ENCODE measurements at regions not wholly inside any gene's neighbourhood (a gene's known extent, or its start where the extent isn't known, plus 50 kb on each side); places are given as distances from the start of the nearest gene placed in this dataset.

GRCh38 chr14:38507299-38507698 lies 251.4 kb upstream of the CLEC14A start:
- TF ChIP-seq ZBTB8A (tag by site-specific recombination; IDR thresholded peaks at IDR 0.05) (no peak), SP2 (tag by site-specific recombination; IDR thresholded peaks at IDR 0.05) (no peak), CTCF (tag by site-specific recombination; IDR thresholded peaks at IDR 0.05) (no peak), ZNF426 (tag by site-specific recombination; IDR thresholded peaks at IDR 0.05) (no peak), KLF10 (tag by site-specific recombination; IDR thresholded peaks at IDR 0.05) (no peak), YY2 (tag by site-specific recombination; IDR thresholded peaks at IDR 0.05) (no peak), ZNF416 (tag by site-specific recombination; IDR thresholded peaks at IDR 0.05) (no peak), ZNF114 (tag by site-specific recombination; IDR thresholded peaks at IDR 0.05) (no peak), ZNF133 (tag by site-specific recombination; IDR thresholded peaks at IDR 0.05) (no peak)

All from HEK293 (cell line).